ENCODE measurements at regions not wholly inside any gene's neighbourhood (a gene's known extent, or its start where the extent isn't known, plus 50 kb on each side); places are given as distances from the start of the nearest gene placed in this dataset.
"Not testable (repeated sequence)": the region's sequence is repeated elsewhere in the genome, so short reads cannot be mapped to it uniquely, and the experiment has no call there.

- Mint-ChIP-seq H3K27me3 (ENCODE audit: low read depth) (no peaks in the 10 kb centered on the region), H3K4me1 (no peaks in the 10 kb centered on the region), H3K9me3 (no peaks in the 10 kb centered on the region), H3K4me3 (no peak overlapping the region), H3K27ac (no peak overlapping the region), H3K36me3 (ENCODE audit: low read depth) (no peaks in the 10 kb centered on the region)
- TF ChIP-seq, protein P1, sequence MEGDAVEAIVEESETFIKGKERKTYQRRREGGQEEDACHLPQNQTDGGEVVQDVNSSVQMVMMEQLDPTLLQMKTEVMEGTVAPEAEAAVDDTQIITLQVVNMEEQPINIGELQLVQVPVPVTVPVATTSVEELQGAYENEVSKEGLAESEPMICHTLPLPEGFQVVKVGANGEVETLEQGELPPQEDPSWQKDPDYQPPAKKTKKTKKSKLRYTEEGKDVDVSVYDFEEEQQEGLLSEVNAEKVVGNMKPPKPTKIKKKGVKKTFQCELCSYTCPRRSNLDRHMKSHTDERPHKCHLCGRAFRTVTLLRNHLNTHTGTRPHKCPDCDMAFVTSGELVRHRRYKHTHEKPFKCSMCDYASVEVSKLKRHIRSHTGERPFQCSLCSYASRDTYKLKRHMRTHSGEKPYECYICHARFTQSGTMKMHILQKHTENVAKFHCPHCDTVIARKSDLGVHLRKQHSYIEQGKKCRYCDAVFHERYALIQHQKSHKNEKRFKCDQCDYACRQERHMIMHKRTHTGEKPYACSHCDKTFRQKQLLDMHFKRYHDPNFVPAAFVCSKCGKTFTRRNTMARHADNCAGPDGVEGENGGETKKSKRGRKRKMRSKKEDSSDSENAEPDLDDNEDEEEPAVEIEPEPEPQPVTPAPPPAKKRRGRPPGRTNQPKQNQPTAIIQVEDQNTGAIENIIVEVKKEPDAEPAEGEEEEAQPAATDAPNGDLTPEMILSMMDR (IDR thresholded peaks at IDR 0.05; ENCODE audit: unreplicated experiment in 3 of 3) = no peak
Observed at GRCh38 chr13:109406376-109406992, 379.9 kb downstream of the IRS2 start.

DNA sequence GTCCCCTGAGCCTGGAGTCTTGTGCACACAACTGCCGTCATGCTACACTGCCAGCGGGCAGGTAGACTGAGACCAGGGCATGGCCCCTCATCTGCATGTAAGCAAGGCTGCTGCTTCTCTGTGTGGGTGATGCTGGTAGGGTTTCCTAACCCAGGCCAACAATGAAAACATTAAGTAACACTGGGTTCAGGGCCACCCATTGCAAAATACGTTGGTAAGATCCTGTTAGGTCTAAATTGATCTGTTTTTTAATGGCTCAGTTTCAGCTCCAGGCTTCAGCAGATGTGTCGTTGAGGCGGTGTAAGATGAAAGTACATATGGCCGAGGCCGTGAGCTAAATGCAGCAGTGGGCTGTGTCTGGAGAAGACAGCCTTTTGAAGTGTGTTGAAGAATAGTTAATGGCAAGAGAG, 383.4 kb downstream of the IRS2 start:
- Mint-ChIP-seq H3K27ac (no peak overlapping the region), H3K4me1 (no peaks in the 10 kb centered on the region), H3K36me3 (ENCODE audit: low read depth) (no peaks in the 10 kb centered on the region), H3K9me3 (no peaks in the 10 kb centered on the region), H3K27me3 (ENCODE audit: low read depth) (no peaks in the 10 kb centered on the region), H3K4me3 (no peak overlapping the region)
- TF ChIP-seq, protein P1 (IDR thresholded peaks at IDR 0.05; ENCODE audit: unreplicated experiment in 3 of 3) = no peak

- Mint-ChIP-seq H3K4me3 (no peak overlapping the region), H3K36me3 (ENCODE audit: low read depth) (no peaks in the 10 kb centered on the region), H3K27me3 (ENCODE audit: low read depth) (no peaks in the 10 kb centered on the region), H3K9me3 (no peaks in the 10 kb centered on the region), H3K27ac (no peak overlapping the region), H3K4me1 (no peaks in the 10 kb centered on the region)
- TF ChIP-seq, protein P1 (IDR thresholded peaks at IDR 0.05; ENCODE audit: unreplicated experiment in 3 of 3) = no peak
Observed at GRCh38 chr13:109401891-109402290, 384.5 kb downstream of the IRS2 start.

DNA sequence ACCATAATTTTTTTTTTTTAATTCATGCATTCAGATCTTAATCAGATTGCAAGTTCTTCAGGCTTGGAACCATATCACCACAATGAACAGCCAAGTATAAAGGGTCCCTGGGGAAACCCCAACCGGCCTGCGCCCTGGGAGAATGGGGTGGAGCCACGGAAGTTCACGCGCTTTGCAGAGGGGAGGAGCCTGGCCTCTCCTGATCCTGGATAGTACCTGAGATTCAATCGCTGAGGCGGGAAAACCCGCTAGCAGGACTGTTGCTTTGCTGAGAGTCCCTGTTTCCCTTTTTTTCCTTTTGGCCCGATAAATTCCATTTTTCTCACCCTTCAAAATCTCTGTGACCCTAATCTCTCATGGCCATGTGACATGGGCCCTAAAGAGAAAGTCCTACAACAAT, 385.1 kb downstream of the IRS2 start:
- Mint-ChIP-seq H3K4me3 (no peak overlapping the region), H3K27me3 (ENCODE audit: low read depth) (no peaks in the 10 kb centered on the region), H3K4me1 (no peaks in the 10 kb centered on the region), H3K36me3 (ENCODE audit: low read depth) (no peaks in the 10 kb centered on the region), H3K27ac (no peak overlapping the region), H3K9me3 (no peaks in the 10 kb centered on the region)
- TF ChIP-seq, protein P1 (IDR thresholded peaks at IDR 0.05; ENCODE audit: unreplicated experiment in 3 of 3) = no peak

- Mint-ChIP-seq H3K9me3 (no peaks in the 10 kb centered on the region), H3K36me3 (ENCODE audit: low read depth) (no peaks in the 10 kb centered on the region), H3K4me1 (no peaks in the 10 kb centered on the region), H3K27ac (no peak overlapping the region), H3K27me3 (ENCODE audit: low read depth) (no peaks in the 10 kb centered on the region), H3K4me3 (no peak overlapping the region)
- TF ChIP-seq, protein P1 (IDR thresholded peaks at IDR 0.05; ENCODE audit: unreplicated experiment in 3 of 3) = no peak
Observed at GRCh38 chr13:109400624-109401257, 385.6 kb downstream of the IRS2 start.

GRCh38 chr13:109400209-109400608, 386.2 kb downstream of the IRS2 start:
- Mint-ChIP-seq H3K4me3 (no peak overlapping the region), H3K27ac (no peak overlapping the region), H3K27me3 (ENCODE audit: low read depth) (no peaks in the 10 kb centered on the region)

DNA sequence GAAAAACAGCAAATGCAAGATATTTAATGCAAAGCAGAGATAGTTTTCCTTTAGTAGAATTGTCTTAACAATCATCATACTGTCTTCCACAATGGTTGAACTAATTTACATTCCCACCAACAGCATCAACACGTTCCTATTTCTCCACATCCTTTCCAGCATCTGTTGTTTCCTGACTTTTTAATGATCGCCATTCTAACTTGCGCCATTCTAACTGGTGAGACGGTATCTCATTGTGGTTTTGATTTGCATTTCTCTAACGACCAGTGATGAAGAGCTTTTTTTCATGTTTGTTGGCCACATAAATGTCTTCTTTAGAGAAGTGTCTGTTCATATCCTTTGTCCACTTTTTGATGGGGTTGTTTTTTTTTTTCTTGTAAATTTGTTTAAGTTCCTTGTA, 388.3 kb downstream of the IRS2 start:
- H3K4me1 Mint-ChIP-seq; H3K27ac Mint-ChIP-seq; H3K27me3 Mint-ChIP-seq (ENCODE audit: low read depth); H3K9me3 Mint-ChIP-seq; H3K4me3 Mint-ChIP-seq; H3K36me3 Mint-ChIP-seq (ENCODE audit: low read depth): not testable (repeated sequence)

More at GRCh38 chr13:109400209-109400608, 386.2 kb downstream of the IRS2 start:
- TF ChIP-seq, protein P1 (IDR thresholded peaks at IDR 0.05; ENCODE audit: unreplicated experiment in 3 of 3) = no peak
- no peaks in the 10 kb centered on the region for H3K36me3 Mint-ChIP-seq (ENCODE audit: low read depth)
- no peaks in the 10 kb centered on the region for H3K9me3 Mint-ChIP-seq
- no peaks in the 10 kb centered on the region for H3K4me1 Mint-ChIP-seq
